ENCODE measurements at regions not wholly inside any gene's neighbourhood (a gene's known extent, or its start where the extent isn't known, plus 50 kb on each side); places are given as distances from the start of the nearest gene placed in this dataset.
"Not testable (repeated sequence)": the region's sequence is repeated elsewhere in the genome, so short reads cannot be mapped to it uniquely, and the experiment has no call there.

DNA sequence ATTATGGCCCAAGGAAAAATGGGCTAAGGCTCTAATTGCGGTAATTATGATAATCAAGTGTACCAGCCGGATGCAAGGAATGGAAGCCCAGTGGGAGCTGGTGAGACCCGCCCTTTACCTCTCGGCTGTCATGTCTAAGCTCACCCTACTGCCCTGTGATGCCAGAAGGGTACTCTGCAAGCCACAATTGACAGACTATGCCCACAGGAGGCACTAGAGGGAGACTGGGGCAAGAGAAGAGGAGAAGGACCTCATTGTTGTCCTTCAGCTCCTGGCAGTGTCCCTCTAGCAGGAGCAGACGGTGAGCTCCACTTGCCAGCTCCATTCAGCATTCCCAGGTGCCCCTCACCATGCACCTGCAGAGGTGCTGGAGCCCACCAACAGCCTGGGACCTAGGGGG, 141.8 kb downstream of the SMIM20 start:
- ChIA-PET POLR2A (no interaction called here), CTCF (no interaction called here)
- in situ Hi-C loops (cut with HindIII; ENCODE audit: low pct_unique_long_range_greater_than_20kb, low sequenced_read_pairs) = no loop called here
- H3K27ac ChIP-seq (ENCODE audit: low read length) = no peak overlapping the region
- no peak for DNase-seq (ENCODE audit: low read depth, low spot score)
- TF ChIP-seq, protein P1, sequence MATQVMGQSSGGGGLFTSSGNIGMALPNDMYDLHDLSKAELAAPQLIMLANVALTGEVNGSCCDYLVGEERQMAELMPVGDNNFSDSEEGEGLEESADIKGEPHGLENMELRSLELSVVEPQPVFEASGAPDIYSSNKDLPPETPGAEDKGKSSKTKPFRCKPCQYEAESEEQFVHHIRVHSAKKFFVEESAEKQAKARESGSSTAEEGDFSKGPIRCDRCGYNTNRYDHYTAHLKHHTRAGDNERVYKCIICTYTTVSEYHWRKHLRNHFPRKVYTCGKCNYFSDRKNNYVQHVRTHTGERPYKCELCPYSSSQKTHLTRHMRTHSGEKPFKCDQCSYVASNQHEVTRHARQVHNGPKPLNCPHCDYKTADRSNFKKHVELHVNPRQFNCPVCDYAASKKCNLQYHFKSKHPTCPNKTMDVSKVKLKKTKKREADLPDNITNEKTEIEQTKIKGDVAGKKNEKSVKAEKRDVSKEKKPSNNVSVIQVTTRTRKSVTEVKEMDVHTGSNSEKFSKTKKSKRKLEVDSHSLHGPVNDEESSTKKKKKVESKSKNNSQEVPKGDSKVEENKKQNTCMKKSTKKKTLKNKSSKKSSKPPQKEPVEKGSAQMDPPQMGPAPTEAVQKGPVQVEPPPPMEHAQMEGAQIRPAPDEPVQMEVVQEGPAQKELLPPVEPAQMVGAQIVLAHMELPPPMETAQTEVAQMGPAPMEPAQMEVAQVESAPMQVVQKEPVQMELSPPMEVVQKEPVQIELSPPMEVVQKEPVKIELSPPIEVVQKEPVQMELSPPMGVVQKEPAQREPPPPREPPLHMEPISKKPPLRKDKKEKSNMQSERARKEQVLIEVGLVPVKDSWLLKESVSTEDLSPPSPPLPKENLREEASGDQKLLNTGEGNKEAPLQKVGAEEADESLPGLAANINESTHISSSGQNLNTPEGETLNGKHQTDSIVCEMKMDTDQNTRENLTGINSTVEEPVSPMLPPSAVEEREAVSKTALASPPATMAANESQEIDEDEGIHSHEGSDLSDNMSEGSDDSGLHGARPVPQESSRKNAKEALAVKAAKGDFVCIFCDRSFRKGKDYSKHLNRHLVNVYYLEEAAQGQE (IDR thresholded peaks at IDR 0.05; ENCODE audit: insufficient read depth in 1 of 2, low read depth in 2 of 2, low read length in 1 of 2) = no peak
- no peak for TF ChIP-seq SIN3A (IDR thresholded peaks at IDR 0.05; ENCODE audit: borderline replicate concordance, insufficient read depth, low read depth, low read length)
- no peak for TF ChIP-seq POLR2AphosphoS5 (IDR thresholded peaks at IDR 0.05; ENCODE audit: low read depth, low read length)
- TF ChIP-seq, protein P2, sequence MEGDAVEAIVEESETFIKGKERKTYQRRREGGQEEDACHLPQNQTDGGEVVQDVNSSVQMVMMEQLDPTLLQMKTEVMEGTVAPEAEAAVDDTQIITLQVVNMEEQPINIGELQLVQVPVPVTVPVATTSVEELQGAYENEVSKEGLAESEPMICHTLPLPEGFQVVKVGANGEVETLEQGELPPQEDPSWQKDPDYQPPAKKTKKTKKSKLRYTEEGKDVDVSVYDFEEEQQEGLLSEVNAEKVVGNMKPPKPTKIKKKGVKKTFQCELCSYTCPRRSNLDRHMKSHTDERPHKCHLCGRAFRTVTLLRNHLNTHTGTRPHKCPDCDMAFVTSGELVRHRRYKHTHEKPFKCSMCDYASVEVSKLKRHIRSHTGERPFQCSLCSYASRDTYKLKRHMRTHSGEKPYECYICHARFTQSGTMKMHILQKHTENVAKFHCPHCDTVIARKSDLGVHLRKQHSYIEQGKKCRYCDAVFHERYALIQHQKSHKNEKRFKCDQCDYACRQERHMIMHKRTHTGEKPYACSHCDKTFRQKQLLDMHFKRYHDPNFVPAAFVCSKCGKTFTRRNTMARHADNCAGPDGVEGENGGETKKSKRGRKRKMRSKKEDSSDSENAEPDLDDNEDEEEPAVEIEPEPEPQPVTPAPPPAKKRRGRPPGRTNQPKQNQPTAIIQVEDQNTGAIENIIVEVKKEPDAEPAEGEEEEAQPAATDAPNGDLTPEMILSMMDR (IDR thresholded peaks at IDR 0.05) = no peak
- no peak for TF ChIP-seq TCF7L2 (IDR thresholded peaks at IDR 0.05; ENCODE audit: low read depth, low read length)
- BruUV-seq (replicated peaks) = no TSS peak
- H3K9me3 ChIP-seq (ENCODE audit: control insufficient read depth, insufficient read depth, low read depth, low read length) = no peaks in the 10 kb centered on the region
- H3K36me3 ChIP-seq (ENCODE audit: control insufficient read depth, insufficient read depth, low read length) = no peaks in the 10 kb centered on the region
- intact Hi-C loops (cut with micrococcal nuclease; ENCODE audit: unreplicated experiment) = no loop called here
- no peaks in the 10 kb centered on the region for H3K4me1 ChIP-seq (ENCODE audit: control insufficient read depth, insufficient read depth, low read length)
- no peak for ATAC-seq
- H3K27me3 ChIP-seq (ENCODE audit: control insufficient read depth, insufficient read depth, low read length) = no peaks in the 10 kb centered on the region
- H3K4me3 ChIP-seq (ENCODE audit: low read depth in 2 of 2, low read length in 2 of 2) = no peak overlapping the region

DNA sequence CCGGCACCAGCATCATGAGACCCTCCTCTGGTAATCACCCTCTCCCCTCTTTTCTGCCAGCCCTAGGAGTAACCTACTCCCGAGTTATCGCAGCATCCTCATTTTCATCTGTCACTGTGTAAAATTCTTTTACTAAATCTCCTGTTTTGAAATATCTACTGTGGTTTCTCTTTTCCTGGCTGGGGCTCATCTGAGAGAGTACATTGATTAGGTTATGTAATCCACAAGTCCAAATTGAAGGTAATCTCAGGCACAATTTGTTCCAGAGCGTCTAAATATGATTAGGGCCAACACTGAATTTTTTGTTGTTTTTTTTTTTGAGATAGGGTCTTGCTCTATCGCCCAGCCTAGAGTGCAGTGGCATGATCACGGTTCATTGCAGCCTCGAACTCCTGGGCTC, 142.4 kb downstream of the SMIM20 start:
- in situ Hi-C loops (cut with HindIII; ENCODE audit: low pct_unique_long_range_greater_than_20kb, low sequenced_read_pairs) = no loop called here
- DNase-seq (ENCODE audit: low read depth, low spot score) = no peak

DNA sequence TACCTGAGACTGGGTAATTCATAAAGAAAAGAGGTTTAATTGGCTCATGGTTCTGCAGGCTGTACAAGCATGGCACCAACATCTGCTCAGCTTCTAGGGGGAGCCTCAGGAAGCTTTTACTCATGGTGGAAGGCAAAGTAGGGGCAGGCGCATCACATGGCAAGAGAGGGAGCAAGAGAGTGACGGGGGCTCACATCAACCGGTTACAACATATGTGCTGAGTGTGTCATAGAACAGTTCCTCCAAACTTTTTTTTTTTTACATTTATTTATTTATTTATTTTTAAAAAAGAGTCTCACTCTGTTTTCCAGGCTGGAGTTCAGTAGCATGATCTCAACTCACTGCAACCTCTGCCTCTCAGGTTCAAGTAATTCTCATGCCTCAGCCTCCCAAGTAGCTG, 143.8 kb downstream of the SMIM20 start:
- intact Hi-C loops (cut with micrococcal nuclease; ENCODE audit: unreplicated experiment); H3K4me1 ChIP-seq (ENCODE audit: control insufficient read depth, insufficient read depth, low read length); H3K27ac ChIP-seq (ENCODE audit: low read length); H3K4me3 ChIP-seq (ENCODE audit: low read depth in 2 of 2, low read length in 2 of 2); in situ Hi-C loops (cut with HindIII; ENCODE audit: low pct_unique_long_range_greater_than_20kb, low sequenced_read_pairs); ATAC-seq; CTCF ChIA-PET; H3K36me3 ChIP-seq (ENCODE audit: control insufficient read depth, insufficient read depth, low read length); H3K27me3 ChIP-seq (ENCODE audit: control insufficient read depth, insufficient read depth, low read length); POLR2A ChIA-PET; DNase-seq (ENCODE audit: low read depth, low spot score); BruUV-seq (replicated peaks); H3K9me3 ChIP-seq (ENCODE audit: control insufficient read depth, insufficient read depth, low read depth, low read length): not testable (repeated sequence)

More for the DNA sequence above, 142.4 kb downstream of the SMIM20 start:
- ChIA-PET POLR2A (no interaction called here), CTCF (no interaction called here)
- no peak for ATAC-seq
- Histone ChIP-seq H3K27ac (ENCODE audit: low read length) (no peak overlapping the region), H3K27me3 (ENCODE audit: control insufficient read depth, insufficient read depth, low read length) (no peaks in the 10 kb centered on the region), H3K4me1 (ENCODE audit: control insufficient read depth, insufficient read depth, low read length) (no peaks in the 10 kb centered on the region), H3K36me3 (ENCODE audit: control insufficient read depth, insufficient read depth, low read length) (no peaks in the 10 kb centered on the region), H3K4me3 (ENCODE audit: low read depth in 2 of 2, low read length in 2 of 2) (no peak overlapping the region), H3K9me3 (ENCODE audit: control insufficient read depth, insufficient read depth, low read depth, low read length) (no peaks in the 10 kb centered on the region)
- TF ChIP-seq, protein P1 (IDR thresholded peaks at IDR 0.05; ENCODE audit: insufficient read depth in 1 of 2, low read depth in 2 of 2, low read length in 1 of 2) = no peak
- TF ChIP-seq POLR2AphosphoS5 (IDR thresholded peaks at IDR 0.05; ENCODE audit: low read depth, low read length) (no peak), TCF7L2 (IDR thresholded peaks at IDR 0.05; ENCODE audit: low read depth, low read length) (no peak), SIN3A (IDR thresholded peaks at IDR 0.05; ENCODE audit: borderline replicate concordance, insufficient read depth, low read depth, low read length) (no peak)
- TF ChIP-seq, protein P2 (IDR thresholded peaks at IDR 0.05) = no peak
- no TSS peak for BruUV-seq (replicated peaks)
- intact Hi-C loops (cut with micrococcal nuclease; ENCODE audit: unreplicated experiment) = no loop called here

All from Panc1 (cell line).